ENCODE measurements at regions not wholly inside any gene's neighbourhood (a gene's known extent, or its start where the extent isn't known, plus 50 kb on each side); places are given as distances from the start of the nearest gene placed in this dataset.
"Not testable (repeated sequence)": the region's sequence is repeated elsewhere in the genome, so short reads cannot be mapped to it uniquely, and the experiment has no call there.

DNA sequence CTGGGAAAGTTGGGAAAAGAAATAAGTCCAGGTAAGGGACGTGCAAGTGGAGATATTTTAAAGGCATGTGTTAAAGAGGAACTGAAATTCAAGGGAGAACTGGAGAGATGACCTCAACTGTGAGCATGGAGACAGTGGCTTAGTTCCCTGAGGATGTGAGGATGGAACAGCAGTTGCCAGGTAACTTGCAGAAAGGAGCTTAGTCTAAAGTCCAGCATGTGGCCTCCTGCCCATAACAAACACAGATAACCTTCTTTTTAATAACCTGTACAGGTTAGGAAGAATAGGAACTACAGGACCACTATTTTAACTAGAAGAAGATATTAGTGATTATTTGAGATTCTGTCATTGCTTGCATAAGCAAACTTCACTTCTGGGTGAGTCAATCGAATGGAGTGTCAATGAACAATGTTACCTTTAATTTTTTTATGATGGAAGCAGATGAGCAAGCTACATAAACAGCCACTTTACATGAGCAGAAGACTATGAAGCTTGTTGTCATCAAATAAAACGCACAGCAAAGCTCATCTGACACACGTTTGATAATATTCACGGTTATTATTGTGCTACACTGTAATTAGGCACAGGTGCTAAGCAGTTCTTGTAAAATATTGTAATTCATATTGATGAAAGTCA, 291.7 kb upstream of the DDHD1 start:
- H3K9me3 Mint-ChIP-seq: no peaks in the 10 kb centered on the region
- no peak overlapping the region for H3K4me3 Mint-ChIP-seq

DNA sequence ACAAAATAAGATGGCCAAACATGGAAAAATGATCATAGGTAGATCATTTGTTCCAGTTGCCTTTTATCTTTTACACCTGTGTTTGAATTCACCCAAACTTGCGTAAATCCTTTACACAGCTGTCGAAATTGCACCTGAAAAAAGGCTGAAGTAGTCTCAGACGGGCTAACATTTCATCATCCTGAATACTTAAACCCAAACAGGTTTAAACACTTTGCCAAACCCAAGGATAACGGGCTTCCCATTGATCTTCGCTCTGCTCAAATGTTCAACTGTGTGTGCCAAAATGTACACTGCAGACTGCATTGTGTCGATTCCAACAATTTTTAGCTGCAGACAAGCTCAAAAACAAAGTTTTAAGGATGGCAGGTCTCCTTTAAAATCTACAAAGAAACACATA, 288.7 kb upstream of the DDHD1 start:
- H3K4me1 Mint-ChIP-seq: no peaks in the 10 kb centered on the region
- DNase-seq: no peak
- H3K36me3 Mint-ChIP-seq: no peaks in the 10 kb centered on the region
- no peaks in the 10 kb centered on the region for H3K27me3 Mint-ChIP-seq
- peaks cover 3% of the 10 kb centered on the region for H3K9me3 Mint-ChIP-seq
- no peak overlapping the region for H3K27ac Mint-ChIP-seq
- H3K4me3 Mint-ChIP-seq: no peak overlapping the region

More for the DNA sequence above, 291.7 kb upstream of the DDHD1 start:
- no peaks in the 10 kb centered on the region for H3K4me1 Mint-ChIP-seq
- H3K27me3 Mint-ChIP-seq: peaks cover 6% of the 10 kb centered on the region
- no peak overlapping the region for H3K27ac Mint-ChIP-seq
- H3K36me3 Mint-ChIP-seq: no peaks in the 10 kb centered on the region
- DNase-seq: no peak

DNA sequence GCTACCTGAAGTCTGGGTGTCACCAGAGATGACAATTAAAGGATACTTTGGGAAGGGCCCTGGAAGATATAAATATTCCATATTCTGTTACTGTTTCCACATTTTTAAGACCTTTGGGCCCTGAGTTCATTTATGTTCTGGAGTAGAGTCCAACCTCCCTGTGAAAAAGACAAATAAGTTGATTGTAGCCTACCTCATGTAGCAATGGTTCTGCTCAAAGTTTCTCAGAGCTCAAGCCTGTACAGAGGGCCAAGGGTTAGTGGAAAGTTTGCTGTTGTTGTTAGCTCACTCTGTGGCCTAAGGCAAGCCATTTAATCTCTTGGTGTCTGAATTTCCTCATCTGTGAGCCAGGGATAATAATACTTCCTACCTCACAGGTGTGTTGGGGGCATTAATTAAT, 284.7 kb upstream of the DDHD1 start:
- DNase-seq: no peak
- Mint-ChIP-seq H3K27me3 (no peaks in the 10 kb centered on the region), H3K9me3 (peaks cover 3% of the 10 kb centered on the region), H3K36me3 (no peaks in the 10 kb centered on the region), H3K4me1 (no peaks in the 10 kb centered on the region), H3K27ac (no peak overlapping the region), H3K4me3 (no peak overlapping the region)

DNA sequence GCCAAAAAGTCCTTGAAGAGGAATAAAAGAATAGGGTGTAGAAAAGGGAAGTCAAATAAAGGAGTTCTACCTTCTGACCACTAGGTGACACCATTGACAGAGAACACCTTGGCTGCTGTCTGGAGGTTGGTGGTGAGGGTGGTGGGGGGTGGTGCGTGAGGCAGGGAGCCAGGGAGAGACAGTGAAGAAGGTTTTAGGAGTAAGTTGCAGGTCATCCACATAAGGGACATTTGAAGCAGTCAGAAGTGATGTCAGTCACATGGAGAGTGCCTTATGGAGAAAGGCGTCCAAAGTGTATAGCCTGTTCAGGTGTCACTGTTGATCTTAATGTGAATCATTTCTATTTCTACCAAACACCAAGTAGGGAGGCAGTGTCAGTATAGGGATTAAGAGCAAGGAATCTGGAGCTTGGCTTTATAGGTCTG, 279.3 kb upstream of the DDHD1 start:
- Mint-ChIP-seq H3K27me3 (no peaks in the 10 kb centered on the region), H3K4me3 (no peak overlapping the region), H3K9me3 (no peaks in the 10 kb centered on the region), H3K36me3 (no peaks in the 10 kb centered on the region), H3K27ac (no peak overlapping the region), H3K4me1 (no peaks in the 10 kb centered on the region)
- peak; percentile 2 for DNase-seq

DNA sequence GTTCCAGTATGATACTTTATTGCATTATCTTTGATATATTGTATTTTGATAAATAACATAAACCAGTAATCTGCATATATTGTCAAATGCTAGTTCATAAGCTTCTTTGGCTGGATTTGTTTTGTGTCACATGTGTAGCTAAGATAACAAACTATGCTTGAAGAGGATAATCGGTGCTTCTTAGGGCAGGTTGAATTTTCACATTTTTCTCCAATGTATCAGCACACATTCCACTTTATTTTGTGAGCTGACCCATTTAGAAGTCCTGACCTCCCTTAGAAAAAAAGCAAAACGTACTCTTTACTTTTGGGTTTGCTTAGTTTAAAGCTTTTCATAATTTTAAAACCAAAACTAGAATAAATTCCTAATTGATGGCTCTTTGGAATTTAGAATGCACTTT, 277.7 kb upstream of the DDHD1 start:
- Mint-ChIP-seq H3K27me3 (no peaks in the 10 kb centered on the region), H3K9me3 (peaks cover 9% of the 10 kb centered on the region), H3K27ac (no peak overlapping the region), H3K4me1 (no peaks in the 10 kb centered on the region), H3K4me3 (no peak overlapping the region), H3K36me3 (peaks cover 2% of the 10 kb centered on the region)
- no peak for DNase-seq

DNA sequence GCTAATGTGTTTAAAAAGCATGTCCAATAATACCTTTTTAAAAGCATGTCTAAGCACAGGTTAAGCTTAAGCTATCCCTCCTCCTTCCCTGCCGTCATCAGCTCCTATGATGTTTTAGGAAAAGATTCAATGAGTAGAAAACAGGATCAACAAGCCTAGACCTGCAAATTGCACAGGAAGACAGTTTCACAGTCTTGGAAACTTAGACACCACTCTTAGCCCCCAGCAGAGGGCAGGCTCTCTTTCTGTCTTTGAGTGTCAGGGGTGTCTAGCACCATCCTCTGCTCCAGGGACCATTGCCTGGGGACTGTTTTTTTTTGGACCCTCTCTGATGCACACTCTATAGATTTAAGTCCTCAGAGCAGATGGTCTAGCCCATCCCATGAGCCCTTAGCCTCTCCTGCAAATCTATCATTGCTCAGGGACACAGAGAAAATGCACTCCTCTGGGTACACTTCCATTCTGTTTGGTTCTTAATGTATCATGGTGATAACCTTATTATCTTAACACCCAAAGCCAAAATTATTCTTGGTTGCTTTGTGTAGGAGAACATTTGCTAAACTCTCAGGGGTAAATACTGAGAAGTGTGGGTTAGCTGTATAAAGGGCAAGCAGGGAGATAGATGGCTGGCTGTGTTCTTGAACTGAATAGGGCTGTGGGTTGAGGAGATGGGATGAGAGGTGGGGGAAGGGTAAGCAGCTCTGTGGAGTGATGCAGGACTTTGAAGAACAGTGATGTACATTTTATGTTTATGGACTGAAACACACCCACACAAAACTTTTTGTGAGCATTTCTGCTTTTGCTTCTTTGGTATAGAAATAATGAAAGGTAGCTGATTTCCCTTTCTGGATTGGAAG, 259.9 kb upstream of the DDHD1 start:
- Mint-ChIP-seq H3K36me3 (peaks cover 5% of the 10 kb centered on the region), H3K27me3 (no peaks in the 10 kb centered on the region), H3K27ac (no peak overlapping the region), H3K4me1 (no peaks in the 10 kb centered on the region), H3K9me3 (peaks cover 8% of the 10 kb centered on the region), H3K4me3 (no peak overlapping the region)
- no peak for DNase-seq

DNA sequence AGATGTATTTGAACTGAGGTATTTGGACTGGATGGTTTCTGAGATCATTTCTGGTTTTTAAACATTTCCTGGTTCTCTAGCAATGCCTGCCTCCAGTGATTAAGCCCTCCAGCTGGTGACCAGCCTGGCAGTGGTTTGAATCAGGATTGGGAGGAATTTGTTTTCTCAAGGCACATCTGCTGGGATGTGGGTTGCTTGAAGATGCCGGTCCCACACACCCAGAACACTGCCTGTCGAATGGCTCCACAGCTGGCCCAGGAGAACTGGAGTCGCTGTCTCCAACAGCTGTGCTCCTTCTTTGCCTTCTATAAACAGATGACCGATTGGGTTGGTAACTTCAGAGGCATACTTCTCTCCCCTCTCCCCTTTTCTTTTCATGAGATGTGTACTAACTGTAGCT, 258.0 kb upstream of the DDHD1 start:
- H3K4me3 Mint-ChIP-seq: no peak overlapping the region
- no peaks in the 10 kb centered on the region for H3K4me1 Mint-ChIP-seq
- H3K9me3 Mint-ChIP-seq: peaks cover 2% of the 10 kb centered on the region
- H3K36me3 Mint-ChIP-seq: no peaks in the 10 kb centered on the region
- DNase-seq: no peak
- no peaks in the 10 kb centered on the region for H3K27me3 Mint-ChIP-seq
- no peak overlapping the region for H3K27ac Mint-ChIP-seq

DNA sequence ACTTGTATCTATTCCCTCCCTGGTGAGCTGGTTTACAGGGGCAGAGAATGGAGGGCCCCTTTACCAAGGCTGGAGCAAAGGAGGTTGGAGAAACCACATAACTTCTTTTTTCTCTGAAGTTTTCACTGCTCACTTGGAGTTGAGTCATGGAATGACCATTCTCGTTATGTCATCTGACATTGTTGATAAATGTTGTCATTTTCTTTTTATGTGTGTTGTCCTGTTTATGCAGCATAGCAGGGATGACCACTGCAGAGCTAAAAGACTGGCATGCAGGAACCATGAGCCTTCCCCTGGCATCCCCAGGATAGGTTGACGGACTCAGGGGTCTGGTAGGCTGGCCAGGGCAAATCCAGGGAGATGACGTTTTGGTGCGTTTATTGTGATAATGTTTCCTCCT, 256.8 kb upstream of the DDHD1 start:
- Mint-ChIP-seq H3K27me3 (no peaks in the 10 kb centered on the region), H3K4me1 (no peaks in the 10 kb centered on the region), H3K36me3 (no peaks in the 10 kb centered on the region), H3K4me3 (no peak overlapping the region), H3K9me3 (no peaks in the 10 kb centered on the region), H3K27ac (no peak overlapping the region)
- DNase-seq: no peak

DNA sequence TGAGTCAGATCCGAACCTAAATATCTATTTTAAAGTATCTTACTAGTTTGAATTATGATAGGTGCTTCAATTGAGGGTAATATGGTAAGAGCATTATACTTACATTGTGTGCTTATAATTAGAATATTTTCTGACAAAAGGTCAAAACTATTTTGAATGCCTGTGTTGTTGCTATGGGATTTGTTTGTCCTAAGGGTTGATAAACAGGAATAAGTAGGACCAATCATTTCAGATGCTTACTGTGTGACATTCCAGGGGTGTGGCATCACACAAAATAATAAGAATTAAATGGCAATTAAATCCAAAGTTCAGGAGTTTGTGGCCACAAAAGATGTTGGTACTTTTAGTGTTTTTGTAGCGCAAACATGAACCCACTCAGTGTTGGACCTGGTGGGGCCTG, 256.2 kb upstream of the DDHD1 start:
- Mint-ChIP-seq H3K4me3 (no peak overlapping the region), H3K4me1 (no peaks in the 10 kb centered on the region), H3K27ac (no peak overlapping the region), H3K27me3 (no peaks in the 10 kb centered on the region), H3K9me3 (no peaks in the 10 kb centered on the region), H3K36me3 (no peaks in the 10 kb centered on the region)
- DNase-seq: no peak

DNA sequence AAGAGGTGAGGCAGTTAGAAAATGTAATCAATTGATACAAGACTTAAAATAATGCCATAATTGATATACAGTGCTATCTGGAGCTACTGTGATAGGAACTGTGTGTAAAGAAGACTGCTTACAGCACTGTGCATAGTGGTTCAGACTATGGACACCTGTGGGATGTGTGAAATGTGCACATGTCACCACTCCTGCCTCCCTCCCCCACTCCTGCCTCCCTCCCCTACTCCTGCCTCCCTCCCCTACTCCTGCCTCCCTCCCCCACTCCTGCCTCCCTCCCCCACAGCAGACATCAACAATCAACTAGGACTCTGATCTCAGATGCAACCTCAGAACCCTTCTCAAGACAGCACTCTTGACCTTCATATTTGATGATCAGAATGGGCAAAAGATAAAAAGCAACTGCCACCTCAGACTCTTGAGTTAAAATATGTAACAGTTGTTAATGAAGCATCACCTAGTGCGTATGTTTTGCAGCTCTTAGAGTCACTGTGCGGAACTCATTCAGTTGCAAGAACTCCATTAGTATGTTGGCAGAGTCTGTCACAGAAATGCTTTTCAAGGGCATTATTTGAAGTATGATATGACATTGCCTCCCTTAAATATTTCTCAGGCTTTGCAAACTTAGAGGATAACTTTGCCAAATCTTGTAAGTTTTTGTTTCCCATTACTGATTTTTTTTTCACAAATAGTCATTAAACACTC, 255.2 kb upstream of the DDHD1 start:
- Mint-ChIP-seq H3K9me3 (no peaks in the 10 kb centered on the region), H3K36me3 (no peaks in the 10 kb centered on the region), H3K27me3 (no peaks in the 10 kb centered on the region), H3K4me3 (no peak overlapping the region), H3K27ac (no peak overlapping the region), H3K4me1 (no peaks in the 10 kb centered on the region)
- no peak for DNase-seq

DNA sequence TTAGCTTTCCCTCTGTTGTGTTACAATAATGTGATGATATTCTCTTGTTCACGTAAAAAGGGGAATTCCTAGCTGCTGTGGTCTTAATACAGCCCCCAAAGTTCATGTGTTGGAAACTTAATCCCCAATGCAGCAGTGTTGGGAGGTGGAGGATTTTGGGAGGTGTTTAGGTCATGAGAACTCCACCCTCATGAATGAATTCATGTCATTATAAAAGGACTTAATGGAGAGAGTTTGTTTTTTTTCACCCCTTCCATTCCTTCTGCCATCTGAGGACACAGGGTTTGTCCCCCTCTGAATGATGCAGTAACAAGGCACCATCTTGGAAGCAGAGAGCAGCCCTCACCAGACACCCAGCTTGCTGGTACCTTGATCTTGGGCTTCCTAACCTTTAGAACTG, 253.4 kb upstream of the DDHD1 start:
- H3K27ac Mint-ChIP-seq: no peak overlapping the region
- H3K4me3 Mint-ChIP-seq: no peak overlapping the region
- H3K9me3 Mint-ChIP-seq: no peaks in the 10 kb centered on the region
- H3K27me3 Mint-ChIP-seq: no peaks in the 10 kb centered on the region
- H3K4me1 Mint-ChIP-seq: no peaks in the 10 kb centered on the region
- H3K36me3 Mint-ChIP-seq: no peaks in the 10 kb centered on the region
- DNase-seq: no peak

DNA sequence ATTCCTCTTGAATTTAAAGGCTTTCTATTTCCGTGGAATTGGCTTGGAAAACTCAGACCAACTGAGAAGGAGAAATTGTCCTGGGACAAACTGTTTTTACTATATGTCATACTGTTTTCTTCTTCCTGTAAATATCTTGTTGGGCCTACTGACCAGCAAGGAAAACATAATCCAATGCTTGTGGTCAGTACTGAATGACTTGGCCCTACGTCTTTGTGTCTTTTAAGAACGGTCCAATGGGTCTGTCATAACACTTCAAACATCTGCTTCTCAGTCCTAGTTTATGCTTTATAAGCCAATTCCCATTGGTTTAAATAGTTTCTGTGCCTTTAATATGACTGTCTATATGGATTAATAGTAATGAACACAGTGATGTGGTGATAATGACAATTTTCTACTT, 248.5 kb upstream of the DDHD1 start:
- H3K27ac Mint-ChIP-seq: no peak overlapping the region
- peaks cover 3% of the 10 kb centered on the region for H3K9me3 Mint-ChIP-seq
- H3K4me1 Mint-ChIP-seq: no peaks in the 10 kb centered on the region
- H3K4me3 Mint-ChIP-seq: no peak overlapping the region
- H3K36me3 Mint-ChIP-seq: no peaks in the 10 kb centered on the region
- DNase-seq: no peak
- no peaks in the 10 kb centered on the region for H3K27me3 Mint-ChIP-seq

DNA sequence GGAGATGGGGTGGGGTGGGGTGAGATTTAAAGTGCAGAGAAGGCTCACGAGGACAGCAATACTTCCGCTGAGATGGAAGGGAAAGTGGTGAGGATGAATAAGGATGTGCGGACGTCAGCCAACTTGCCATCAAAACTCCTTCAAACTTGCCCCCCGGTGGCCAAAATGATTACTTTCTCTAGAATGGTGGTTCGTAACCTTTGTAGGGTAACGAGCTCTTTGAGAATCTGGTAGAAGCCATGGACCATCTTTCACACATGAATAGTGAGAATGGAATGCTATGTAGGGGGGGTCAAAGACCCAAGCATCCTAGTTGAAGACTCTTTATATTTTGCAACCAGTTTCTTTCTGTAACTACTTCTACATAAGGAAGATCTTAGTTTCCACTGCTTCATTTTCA, 245.9 kb upstream of the DDHD1 start:
- Mint-ChIP-seq H3K9me3 (peaks cover 19% of the 10 kb centered on the region), H3K36me3 (peaks cover 9% of the 10 kb centered on the region), H3K4me3 (no peak overlapping the region), H3K27me3 (no peaks in the 10 kb centered on the region), H3K4me1 (no peaks in the 10 kb centered on the region), H3K27ac (no peak overlapping the region)
- no peak for DNase-seq

DNA sequence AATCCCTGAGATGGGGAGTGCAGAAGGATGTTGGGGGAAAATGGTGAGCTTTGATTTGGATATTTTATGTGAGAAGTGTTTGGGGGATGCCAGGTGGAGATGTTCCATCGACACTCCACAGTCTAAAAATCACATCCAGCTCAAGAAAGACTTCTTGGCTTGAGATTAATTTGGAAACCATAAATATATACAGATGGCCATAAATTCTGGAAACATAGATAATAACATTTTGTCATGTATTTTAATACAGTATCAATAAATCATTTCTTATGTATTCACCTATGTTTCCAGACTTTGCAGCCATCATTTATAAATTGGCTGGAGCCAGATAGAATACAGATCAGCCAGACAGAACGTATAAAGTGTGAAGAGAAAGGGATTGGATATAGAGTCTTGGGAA, 245.5 kb upstream of the DDHD1 start:
- Mint-ChIP-seq H3K27ac (no peak overlapping the region), H3K4me3 (no peak overlapping the region), H3K9me3 (peaks cover 20% of the 10 kb centered on the region), H3K4me1 (no peaks in the 10 kb centered on the region), H3K27me3 (no peaks in the 10 kb centered on the region), H3K36me3 (peaks cover 10% of the 10 kb centered on the region)
- no peak for DNase-seq

DNA sequence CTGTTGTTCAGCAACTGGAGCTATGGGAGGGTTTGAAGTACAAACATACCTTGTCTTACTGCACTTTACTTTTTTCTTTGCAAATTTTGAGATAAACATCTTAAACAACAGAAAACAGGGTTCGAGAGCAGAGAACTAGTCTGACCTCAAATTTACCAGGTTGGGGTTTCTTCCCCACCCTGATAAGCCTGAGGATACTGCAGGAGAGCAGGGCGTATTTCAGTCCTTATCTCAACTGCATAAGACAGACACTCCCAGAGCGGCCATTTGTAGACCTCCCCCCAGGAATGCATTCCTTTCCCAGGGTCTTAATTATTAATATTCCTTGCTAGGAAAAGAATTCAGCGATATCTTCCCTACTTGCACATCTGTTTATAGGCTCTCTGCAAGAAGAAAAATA, 242.1 kb upstream of the DDHD1 start:
- DNase-seq, H3K27ac Mint-ChIP-seq, H3K27me3 Mint-ChIP-seq, H3K4me3 Mint-ChIP-seq, H3K4me1 Mint-ChIP-seq: not testable (repeated sequence)
- H3K36me3 Mint-ChIP-seq: peaks cover 10% of the 10 kb centered on the region
- peaks cover 20% of the 10 kb centered on the region for H3K9me3 Mint-ChIP-seq

All from activated naive CD8-positive, alpha-beta T cell treated with anti-CD3 and anti-CD28 coated beads for 36 hours (primary cell).